HG03135 (cell line): ENCODE measurements at regions not wholly inside any gene's neighbourhood (a gene's known extent, or its start where the extent isn't known, plus 50 kb on each side); places are given as distances from the start of the nearest gene placed in this dataset.

Source experiments
- ATAC-seq: cut with Tn5 transposase; IDR thresholded peaks from one replicate; pipeline ENCODE4 v1.9.1; 2021; ENCODE audit warnings: mild to moderate bottlenecking, moderate library complexity; ENCODE audit not compliant: unreplicated experiment

- ATAC-seq, result no peak
These were observed 104.7 kb downstream of the RFLNA start for GRCh38 chr12:124399622-124400021.

- no peak for ATAC-seq
These were observed 103.8 kb downstream of the RFLNA start for GRCh38 chr12:124398578-124399227.

GRCh38 chr12:124397807-124398577 is 103.1 kb downstream of the RFLNA start:
- no peak for ATAC-seq

- no peak for ATAC-seq
These were observed 102.4 kb downstream of the RFLNA start for GRCh38 chr12:124397399-124397679.

GRCh38 chr12:124396544-124397398 is 101.9 kb downstream of the RFLNA start:
- ATAC-seq, result no peak

GRCh38 chr12:124395986-124396385 is 101.1 kb downstream of the RFLNA start:
- ATAC-seq, result no peak

- ATAC-seq, result no peak
These were observed 100.4 kb downstream of the RFLNA start for GRCh38 chr12:124395284-124395752.

GRCh38 chr12:124394462-124395128 is 99.7 kb downstream of the RFLNA start:
- ATAC-seq, result no peak

- ATAC-seq, result no peak
These were observed 98.9 kb downstream of the RFLNA start for GRCh38 chr12:124393831-124394230.

- ATAC-seq, result no peak
These were observed 98.5 kb downstream of the RFLNA start for GRCh38 chr12:124393414-124393790.

GRCh38 chr12:124392667-124393413 is 97.9 kb downstream of the RFLNA start:
- ATAC-seq, result no peak

- no peak for ATAC-seq
These were observed 97.4 kb downstream of the RFLNA start for GRCh38 chr12:124392271-124392666.

GRCh38 chr12:124391340-124392261 is 96.7 kb downstream of the RFLNA start:
- ATAC-seq, result peak; percentile 47

GRCh38 chr12:124390442-124391097 is 95.7 kb downstream of the RFLNA start:
- ATAC-seq, result peak; percentile 37

GRCh38 chr12:124389725-124390441 is 95.0 kb downstream of the RFLNA start:
- no peak for ATAC-seq

- ATAC-seq, result no peak
These were observed 94.3 kb downstream of the RFLNA start for GRCh38 chr12:124389138-124389724.

GRCh38 chr12:124388679-124389137 is 93.8 kb downstream of the RFLNA start:
- no peak for ATAC-seq
